ENCODE measurements at regions not wholly inside any gene's neighbourhood (a gene's known extent, or its start where the extent isn't known, plus 50 kb on each side); places are given as distances from the start of the nearest gene placed in this dataset.

- H3K27me3 ChIP-seq = no peaks in the 10 kb centered on the region
- H3K4me3 ChIP-seq = no peak overlapping the region
- no peaks in the 10 kb centered on the region for H3K36me3 ChIP-seq
- no peaks in the 10 kb centered on the region for H3K9me3 ChIP-seq
- intact Hi-C loops (cut with DNase I; ENCODE audit: low total_unique reads) = no loop called here
- TF ChIP-seq CTCF (IDR thresholded peaks at IDR 0.05) = no peak
- H3K27ac ChIP-seq = no peak overlapping the region
- no peaks in the 10 kb centered on the region for H3K4me1 ChIP-seq
- DNase-seq = no peak
These were observed 394.4 kb downstream of the DAD1 start for GRCh38 chr14:22194664-22195063.

- intact Hi-C loops (cut with DNase I; ENCODE audit: low total_unique reads) = no loop called here
- Histone ChIP-seq H3K4me3 (no peak overlapping the region), H3K9me3 (no peaks in the 10 kb centered on the region), H3K27ac (no peak overlapping the region), H3K4me1 (no peaks in the 10 kb centered on the region), H3K27me3 (no peaks in the 10 kb centered on the region), H3K36me3 (no peaks in the 10 kb centered on the region)
- DNase-seq = no peak
- TF ChIP-seq CTCF (IDR thresholded peaks at IDR 0.05) = no peak
These were observed 398.4 kb downstream of the DAD1 start for GRCh38 chr14:22190411-22191191.

GRCh38 chr14:22189881-22190280, 399.1 kb downstream of the DAD1 start:
- H3K9me3 ChIP-seq = no peaks in the 10 kb centered on the region
- H3K27me3 ChIP-seq = no peaks in the 10 kb centered on the region
- no peak overlapping the region for H3K4me3 ChIP-seq
- intact Hi-C loops (cut with DNase I; ENCODE audit: low total_unique reads) = no loop called here
- H3K36me3 ChIP-seq = no peaks in the 10 kb centered on the region
- no peak overlapping the region for H3K27ac ChIP-seq
- DNase-seq = no peak
- TF ChIP-seq CTCF (IDR thresholded peaks at IDR 0.05) = no peak
- H3K4me1 ChIP-seq = no peaks in the 10 kb centered on the region

- H3K9me3 ChIP-seq = no peaks in the 10 kb centered on the region
- TF ChIP-seq CTCF (IDR thresholded peaks at IDR 0.05) = no peak
- intact Hi-C loops (cut with DNase I; ENCODE audit: low total_unique reads) = no loop called here
These were observed 400.7 kb downstream of the DAD1 start for GRCh38 chr14:22188318-22188717.

GRCh38 chr14:22185789-22186188, 403.2 kb downstream of the DAD1 start:
- Histone ChIP-seq H3K27me3 (no peaks in the 10 kb centered on the region), H3K36me3 (no peaks in the 10 kb centered on the region), H3K9me3 (no peaks in the 10 kb centered on the region), H3K4me3 (no peak overlapping the region), H3K4me1 (no peaks in the 10 kb centered on the region), H3K27ac (no peak overlapping the region)
- intact Hi-C loops (cut with DNase I; ENCODE audit: low total_unique reads) = no loop called here
- DNase-seq = no peak
- no peak for TF ChIP-seq CTCF (IDR thresholded peaks at IDR 0.05)

More at GRCh38 chr14:22188318-22188717, 400.7 kb downstream of the DAD1 start:
- no peak overlapping the region for H3K4me3 ChIP-seq
- no peak overlapping the region for H3K27ac ChIP-seq
- no peaks in the 10 kb centered on the region for H3K27me3 ChIP-seq
- no peak for DNase-seq
- H3K36me3 ChIP-seq = no peaks in the 10 kb centered on the region
- H3K4me1 ChIP-seq = no peaks in the 10 kb centered on the region
